Gastroesophageal sphincter (tissue), 3 donors: ENCODE measurements at regions not wholly inside any gene's neighbourhood (a gene's known extent, or its start where the extent isn't known, plus 50 kb on each side); places are given as distances from the start of the nearest gene placed in this dataset.

Source experiments
- POLR2A ChIP-seq, 2 donors: fragments of 450-650 bp; IDR thresholded peaks; one replicate each; pipeline ENCODE4 v1.6.1; 2017; ENCODE audit warnings: antibody characterized with exemption in 2 of 2, mild to moderate bottlenecking in 2 of 2, moderate library complexity in 1 of 2
- TF ChIP-seq, protein P1 (sequence below), 4 experiments: fragments of 200-600 bp in 2 of 4; fragments of 450-650 bp in 2 of 4; sonication (generic) in 1 of 4; IDR thresholded peaks; one replicate each; pipeline ENCODE4 v1.5.1; 2017 to 2019; ENCODE audit warnings: antibody characterized with exemption in 4 of 4, mild to moderate bottlenecking in 2 of 4, moderate library complexity in 2 of 4

DNA sequence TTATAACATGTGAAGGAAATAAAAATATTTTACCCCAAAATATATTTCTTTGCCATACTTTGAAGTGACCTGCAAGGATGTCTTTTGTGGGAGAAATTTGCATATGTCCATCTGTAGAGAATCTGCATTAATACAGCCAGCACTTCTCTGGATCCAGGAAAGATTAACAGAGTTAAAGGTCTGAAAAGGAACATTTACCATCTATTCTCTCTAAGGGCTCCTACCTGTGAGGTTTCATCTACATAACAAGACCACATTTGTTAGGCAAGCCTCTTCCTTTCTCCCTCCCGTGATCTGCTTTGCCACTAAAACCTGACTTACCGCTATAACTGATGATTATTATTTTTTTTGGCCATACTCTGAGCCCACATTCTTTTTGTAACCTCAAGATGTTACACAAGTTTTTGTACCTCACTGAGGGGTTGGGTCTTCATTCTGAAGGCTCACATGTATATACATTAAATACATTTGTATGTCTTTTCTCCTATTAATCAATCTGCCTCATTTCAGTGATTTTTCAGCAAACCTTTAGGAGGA, 129.4 kb downstream of the AKR1D1 start:
- TF ChIP-seq, protein P1, sequence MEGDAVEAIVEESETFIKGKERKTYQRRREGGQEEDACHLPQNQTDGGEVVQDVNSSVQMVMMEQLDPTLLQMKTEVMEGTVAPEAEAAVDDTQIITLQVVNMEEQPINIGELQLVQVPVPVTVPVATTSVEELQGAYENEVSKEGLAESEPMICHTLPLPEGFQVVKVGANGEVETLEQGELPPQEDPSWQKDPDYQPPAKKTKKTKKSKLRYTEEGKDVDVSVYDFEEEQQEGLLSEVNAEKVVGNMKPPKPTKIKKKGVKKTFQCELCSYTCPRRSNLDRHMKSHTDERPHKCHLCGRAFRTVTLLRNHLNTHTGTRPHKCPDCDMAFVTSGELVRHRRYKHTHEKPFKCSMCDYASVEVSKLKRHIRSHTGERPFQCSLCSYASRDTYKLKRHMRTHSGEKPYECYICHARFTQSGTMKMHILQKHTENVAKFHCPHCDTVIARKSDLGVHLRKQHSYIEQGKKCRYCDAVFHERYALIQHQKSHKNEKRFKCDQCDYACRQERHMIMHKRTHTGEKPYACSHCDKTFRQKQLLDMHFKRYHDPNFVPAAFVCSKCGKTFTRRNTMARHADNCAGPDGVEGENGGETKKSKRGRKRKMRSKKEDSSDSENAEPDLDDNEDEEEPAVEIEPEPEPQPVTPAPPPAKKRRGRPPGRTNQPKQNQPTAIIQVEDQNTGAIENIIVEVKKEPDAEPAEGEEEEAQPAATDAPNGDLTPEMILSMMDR (IDR thresholded peaks at IDR 0.05), result no peak
- no peak for TF ChIP-seq POLR2A (IDR thresholded peaks at IDR 0.05)
